ENCODE measurements at regions not wholly inside any gene's neighbourhood (a gene's known extent, or its start where the extent isn't known, plus 50 kb on each side); places are given as distances from the start of the nearest gene placed in this dataset.

- Histone ChIP-seq H3K9me3 (ENCODE audit: control insufficient read depth, insufficient read depth, low read depth, low read length) (no peaks in the 10 kb centered on the region), H3K36me3 (ENCODE audit: control insufficient read depth, insufficient read depth, low read length) (no peaks in the 10 kb centered on the region), H3K27ac (ENCODE audit: low read length) (no peak overlapping the region), H3K4me1 (ENCODE audit: control insufficient read depth, insufficient read depth, low read length) (no peaks in the 10 kb centered on the region), H3K27me3 (ENCODE audit: control insufficient read depth, insufficient read depth, low read length) (peaks cover 22% of the 10 kb centered on the region), H3K4me3 (ENCODE audit: low read depth in 2 of 2, low read length in 2 of 2) (no peak overlapping the region)
- no peak for ATAC-seq
- TF ChIP-seq CTCF (IDR thresholded peaks at IDR 0.05), result no peak
- intact Hi-C loops (cut with micrococcal nuclease; ENCODE audit: unreplicated experiment), result no loop called here
- no peak for DNase-seq (ENCODE audit: low read depth, low spot score)
- POLR2A ChIA-PET, result no interaction called here
- CTCF ChIA-PET, result no interaction called here
- BruUV-seq (replicated peaks), result no TSS peak
- in situ Hi-C loops (cut with HindIII; ENCODE audit: low pct_unique_long_range_greater_than_20kb, low sequenced_read_pairs), result no loop called here
Observed at GRCh38 chr5:174398171-174398570, 326.2 kb upstream of the MSX2 start.

- H3K9me3 ChIP-seq (ENCODE audit: control insufficient read depth, insufficient read depth, low read depth, low read length), result no peaks in the 10 kb centered on the region
- H3K36me3 ChIP-seq (ENCODE audit: control insufficient read depth, insufficient read depth, low read length), result no peaks in the 10 kb centered on the region
- BruUV-seq (replicated peaks), result no TSS peak
- no peaks in the 10 kb centered on the region for H3K4me1 ChIP-seq (ENCODE audit: control insufficient read depth, insufficient read depth, low read length)
- H3K4me3 ChIP-seq (ENCODE audit: low read depth in 2 of 2, low read length in 2 of 2), result no peak overlapping the region
- DNase-seq (ENCODE audit: low read depth, low spot score), result no peak
- CTCF ChIA-PET, result no interaction called here
- in situ Hi-C loops (cut with HindIII; ENCODE audit: low pct_unique_long_range_greater_than_20kb, low sequenced_read_pairs), result no loop called here
- no peak for ATAC-seq
- POLR2A ChIA-PET, result no interaction called here
- no peak overlapping the region for H3K27ac ChIP-seq (ENCODE audit: low read length)
- intact Hi-C loops (cut with micrococcal nuclease; ENCODE audit: unreplicated experiment), result no loop called here
- no peak for TF ChIP-seq POLR2AphosphoS5 (IDR thresholded peaks at IDR 0.05; ENCODE audit: low read depth, low read length)
- TF ChIP-seq SIN3A (IDR thresholded peaks at IDR 0.05; ENCODE audit: borderline replicate concordance, insufficient read depth, low read depth, low read length), result no peak
- TF ChIP-seq REST (IDR thresholded peaks at IDR 0.05; ENCODE audit: insufficient read depth in 1 of 2, low read depth in 2 of 2, low read length in 1 of 2), result no peak
- TF ChIP-seq TCF7L2 (IDR thresholded peaks at IDR 0.05; ENCODE audit: low read depth, low read length), result no peak
- H3K27me3 ChIP-seq (ENCODE audit: control insufficient read depth, insufficient read depth, low read length), result peaks cover 22% of the 10 kb centered on the region
Observed at GRCh38 chr5:174399411-174399810, 325.0 kb upstream of the MSX2 start.

- Histone ChIP-seq H3K27ac (ENCODE audit: low read length) (no peak overlapping the region), H3K4me3 (ENCODE audit: low read depth in 2 of 2, low read length in 2 of 2) (no peak overlapping the region), H3K27me3 (ENCODE audit: control insufficient read depth, insufficient read depth, low read length) (peaks cover 18% of the 10 kb centered on the region), H3K4me1 (ENCODE audit: control insufficient read depth, insufficient read depth, low read length) (no peaks in the 10 kb centered on the region), H3K9me3 (ENCODE audit: control insufficient read depth, insufficient read depth, low read depth, low read length) (no peaks in the 10 kb centered on the region), H3K36me3 (ENCODE audit: control insufficient read depth, insufficient read depth, low read length) (no peaks in the 10 kb centered on the region)
- POLR2A ChIA-PET, result no interaction called here
- ATAC-seq (no peak), DNase-seq (ENCODE audit: low read depth, low spot score) (no peak)
- CTCF ChIA-PET, result no interaction called here
- BruUV-seq (replicated peaks), result no TSS peak
- TF ChIP-seq TCF7L2 (IDR thresholded peaks at IDR 0.05; ENCODE audit: low read depth, low read length), result no peak
- no peak for TF ChIP-seq POLR2AphosphoS5 (IDR thresholded peaks at IDR 0.05; ENCODE audit: low read depth, low read length)
- no peak for TF ChIP-seq CTCF (IDR thresholded peaks at IDR 0.05)
- no peak for TF ChIP-seq SIN3A (IDR thresholded peaks at IDR 0.05; ENCODE audit: borderline replicate concordance, insufficient read depth, low read depth, low read length)
- no peak for TF ChIP-seq REST (IDR thresholded peaks at IDR 0.05; ENCODE audit: insufficient read depth in 1 of 2, low read depth in 2 of 2, low read length in 1 of 2)
- in situ Hi-C loops (cut with HindIII; ENCODE audit: low pct_unique_long_range_greater_than_20kb, low sequenced_read_pairs) (no loop called here), intact Hi-C loops (cut with micrococcal nuclease; ENCODE audit: unreplicated experiment) (no loop called here)
Observed at GRCh38 chr5:174400461-174400860, 323.9 kb upstream of the MSX2 start.

All from Panc1 (cell line).